Thyroid gland (tissue), 4 donors: ENCODE measurements at regions not wholly inside any gene's neighbourhood (a gene's known extent, or its start where the extent isn't known, plus 50 kb on each side); places are given as distances from the start of the nearest gene placed in this dataset.

Experiments
- POLR2A ChIP-seq, 2 donors: fragments of 450-650 bp; IDR thresholded peaks; one replicate each; pipeline ENCODE4 v1.6.1; 2017; ENCODE audit warnings: antibody characterized with exemption in 2 of 2, mild to moderate bottlenecking in 2 of 2, moderate library complexity in 1 of 2
- TF ChIP-seq, protein P1 (sequence below), 6 experiments: fragments of 200-600 bp in 3 of 6; fragments of 450-650 bp in 3 of 6; sonication (generic) in 3 of 6; IDR thresholded peaks; one replicate each; pipeline ENCODE4 v1.5.1; 2016 to 2019; ENCODE audit warnings: antibody characterized with exemption in 6 of 6, mild to moderate bottlenecking in 2 of 6, inconsistent platforms in 1 of 6, moderate library complexity in 1 of 6

- TF ChIP-seq POLR2A (IDR thresholded peaks at IDR 0.05), result no peak
- TF ChIP-seq, protein P1, sequence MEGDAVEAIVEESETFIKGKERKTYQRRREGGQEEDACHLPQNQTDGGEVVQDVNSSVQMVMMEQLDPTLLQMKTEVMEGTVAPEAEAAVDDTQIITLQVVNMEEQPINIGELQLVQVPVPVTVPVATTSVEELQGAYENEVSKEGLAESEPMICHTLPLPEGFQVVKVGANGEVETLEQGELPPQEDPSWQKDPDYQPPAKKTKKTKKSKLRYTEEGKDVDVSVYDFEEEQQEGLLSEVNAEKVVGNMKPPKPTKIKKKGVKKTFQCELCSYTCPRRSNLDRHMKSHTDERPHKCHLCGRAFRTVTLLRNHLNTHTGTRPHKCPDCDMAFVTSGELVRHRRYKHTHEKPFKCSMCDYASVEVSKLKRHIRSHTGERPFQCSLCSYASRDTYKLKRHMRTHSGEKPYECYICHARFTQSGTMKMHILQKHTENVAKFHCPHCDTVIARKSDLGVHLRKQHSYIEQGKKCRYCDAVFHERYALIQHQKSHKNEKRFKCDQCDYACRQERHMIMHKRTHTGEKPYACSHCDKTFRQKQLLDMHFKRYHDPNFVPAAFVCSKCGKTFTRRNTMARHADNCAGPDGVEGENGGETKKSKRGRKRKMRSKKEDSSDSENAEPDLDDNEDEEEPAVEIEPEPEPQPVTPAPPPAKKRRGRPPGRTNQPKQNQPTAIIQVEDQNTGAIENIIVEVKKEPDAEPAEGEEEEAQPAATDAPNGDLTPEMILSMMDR (IDR thresholded peaks at IDR 0.05), result no peak
Observed at GRCh38 chr2:223523551-223524001, 78.6 kb downstream of the SCG2 start.
